Fibroblast of lung (primary cell): ENCODE measurements at regions not wholly inside any gene's neighbourhood (a gene's known extent, or its start where the extent isn't known, plus 50 kb on each side); places are given as distances from the start of the nearest gene placed in this dataset.

ENCODE experiments used
- DNase-seq, 2 donors: peaks; one replicate each; pipeline versions ENCODE4 v3.0.0 to v3.0.0-alpha.2; 2010; ENCODE audit warnings: low read depth in 2 of 2
- H2AFZ ChIP-seq: 2 replicates; pipeline ENCODE4 v1.5.1; 2012; ENCODE audit warnings: low read length, control low read depth, inconsistent platforms
- H3K27ac ChIP-seq: 2 replicates; pipeline ENCODE4 v1.5.1; 2011; ENCODE audit warnings: low read length, control low read depth; ENCODE audit not compliant: insufficient read depth
- H3K27me3 ChIP-seq: 2 replicates; pipeline ENCODE4 v1.5.1; 2011; ENCODE audit warnings: mild to moderate bottlenecking, low read length; ENCODE audit not compliant: control insufficient read depth, insufficient read depth
- H3K36me3 ChIP-seq: 2 replicates; pipeline ENCODE4 v1.5.1; 2011; ENCODE audit warnings: low read length; ENCODE audit not compliant: control insufficient read depth, insufficient read depth
- H3K4me1 ChIP-seq: 2 replicates; pipeline ENCODE4 v1.5.1; 2011; ENCODE audit warnings: low read length; ENCODE audit not compliant: control insufficient read depth, insufficient read depth; ENCODE audit errors: extremely low read depth
- H3K4me2 ChIP-seq: 2 replicates; pipeline ENCODE4 v1.5.1; 2011; ENCODE audit warnings: low read length, control low read depth; ENCODE audit not compliant: insufficient read depth; ENCODE audit errors: extremely low read depth
- H3K4me3 ChIP-seq, 4 experiments: fragments of 200-600 bp in 1 of 4; sonication (generic) in 1 of 4; replicated peaks in 1 of 4; 2 replicates each; pipeline ENCODE4 v1.5.1; 2011 to 2016; ENCODE audit warnings: low read length in 4 of 4, low read depth in 3 of 4, mild to moderate bottlenecking in 3 of 4, control low read depth in 2 of 4, inconsistent platforms in 1 of 4, mixed read lengths in 1 of 4; ENCODE audit not compliant: insufficient read depth in 1 of 4; ENCODE audit errors: control extremely low read depth in 1 of 4
- H3K79me2 ChIP-seq: 2 replicates; pipeline ENCODE4 v1.5.1; 2012; ENCODE audit warnings: mild to moderate bottlenecking, low read length, inconsistent platforms; ENCODE audit not compliant: control insufficient read depth, insufficient read depth
- H3K9ac ChIP-seq: 2 replicates; pipeline ENCODE4 v1.5.1; 2011; ENCODE audit warnings: mild to moderate bottlenecking, low read length, control low read depth; ENCODE audit not compliant: insufficient read depth
- H3K9me3 ChIP-seq: 2 replicates; pipeline ENCODE4 v1.5.1; 2012; ENCODE audit warnings: low read depth, low read length; ENCODE audit not compliant: control insufficient read depth, insufficient read depth
- H4K20me1 ChIP-seq: 2 replicates; pipeline ENCODE4 v1.5.1; 2011; ENCODE audit warnings: low read length; ENCODE audit not compliant: control insufficient read depth, insufficient read depth; ENCODE audit errors: extremely low read depth
- CTCF ChIP-seq, 2 donors: IDR thresholded peaks in 1 of 2; conservative IDR thresholded peaks in 1 of 2; 1 replicate in 1 of 2; 2 replicates in 1 of 2; pipeline ENCODE4 v1.5.1; 2011 to 2012; ENCODE audit warnings: low read length in 2 of 2, control low read depth in 1 of 2, inconsistent platforms in 1 of 2, low read depth in 1 of 2, mild to moderate bottlenecking in 1 of 2
- EZH2 ChIP-seq: IDR thresholded peaks from 2 replicates; pipeline ENCODE4 v1.5.1; 2012; ENCODE audit warnings: low read length, control low read depth, mild to moderate bottlenecking; ENCODE audit errors: missing control alignments

GRCh38 chr22:46098525-46099475 is 51.5 kb upstream of the PPARA start:
- Histone ChIP-seq H3K27me3 (no peaks in the 10 kb centered on the region), H3K4me3 (no peak overlapping the region), H2AFZ (no peak overlapping the region), H3K27ac (peak overlapping the region; percentile 23), H3K9me3 (no peaks in the 10 kb centered on the region), H3K9ac (no peak overlapping the region), H3K36me3 (peaks cover 67% of the 10 kb centered on the region), H4K20me1 (peaks cover 2% of the 10 kb centered on the region), H3K4me1 (peaks cover 32% of the 10 kb centered on the region), H3K4me2 (no peak overlapping the region), H3K79me2 (peaks cover 97% of the 10 kb centered on the region)
- no peak for TF ChIP-seq CTCF (conservative IDR thresholded peaks at IDR 0.05 in 1 of 2, IDR thresholded peaks at IDR 0.05 in 1 of 2; ENCODE audit: low read depth in 1 of 2, low read length in 2 of 2)
- TF ChIP-seq EZH2, result no peak
- DNase-seq, result no peak

DNA sequence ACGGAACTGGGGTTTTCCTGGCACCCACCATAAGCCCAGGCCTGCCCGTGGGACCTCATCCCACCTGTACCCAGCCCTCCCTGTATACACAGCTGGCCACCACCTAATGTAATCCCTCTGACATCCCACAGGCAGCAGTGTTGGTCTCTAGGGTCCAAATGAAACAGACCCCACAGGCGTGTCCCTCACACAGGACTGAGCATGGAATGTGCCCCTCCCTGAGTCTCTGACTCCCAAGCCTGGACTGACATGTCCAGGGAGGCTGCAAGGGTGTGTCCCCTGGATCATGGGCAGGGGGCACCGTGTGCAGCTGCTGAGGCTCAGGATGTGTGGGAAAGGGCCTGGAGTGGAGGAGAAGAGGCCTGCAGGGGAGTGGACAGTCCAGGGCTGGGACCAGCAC is 50.6 kb upstream of the PPARA start:
- no peak overlapping the region for H2AFZ ChIP-seq
- H3K9ac ChIP-seq, result no peak overlapping the region
- peak overlapping the region; percentile 32 for H3K27ac ChIP-seq
- no peaks in the 10 kb centered on the region for H3K27me3 ChIP-seq
- H3K4me1 ChIP-seq, result peaks cover 29% of the 10 kb centered on the region
- no peak overlapping the region for H3K4me3 ChIP-seq
- H3K9me3 ChIP-seq, result no peaks in the 10 kb centered on the region
- peaks cover 67% of the 10 kb centered on the region for H3K36me3 ChIP-seq
- peaks cover 97% of the 10 kb centered on the region for H3K79me2 ChIP-seq
- DNase-seq, result no peak
- H4K20me1 ChIP-seq, result peaks cover 2% of the 10 kb centered on the region
- no peak overlapping the region for H3K4me2 ChIP-seq
- TF ChIP-seq EZH2 (no peak), CTCF (conservative IDR thresholded peaks at IDR 0.05 in 1 of 2, IDR thresholded peaks at IDR 0.05 in 1 of 2; ENCODE audit: low read depth in 1 of 2, low read length in 2 of 2) (no peak)

GRCh38 chr22:46100401-46101105 is 49.8 kb upstream of the PPARA start:
- Histone ChIP-seq H3K9me3 (no peaks in the 10 kb centered on the region), H3K4me1 (peaks cover 37% of the 10 kb centered on the region), H3K27me3 (no peaks in the 10 kb centered on the region), H3K79me2 (peaks cover 99% of the 10 kb centered on the region), H3K4me2 (no peak overlapping the region), H3K9ac (no peak overlapping the region), H3K27ac (no peak overlapping the region), H4K20me1 (peaks cover 2% of the 10 kb centered on the region), H2AFZ (no peak overlapping the region), H3K36me3 (peaks cover 74% of the 10 kb centered on the region), H3K4me3 (no peak overlapping the region)
- DNase-seq, result no peak
- TF ChIP-seq EZH2 (no peak), CTCF (conservative IDR thresholded peaks at IDR 0.05 in 1 of 2, IDR thresholded peaks at IDR 0.05 in 1 of 2; ENCODE audit: low read depth in 1 of 2, low read length in 2 of 2) (no peak)
